ENCODE measurements at regions not wholly inside any gene's neighbourhood (a gene's known extent, or its start where the extent isn't known, plus 50 kb on each side); places are given as distances from the start of the nearest gene placed in this dataset.

- TF ChIP-seq CTCF (IDR thresholded peaks at IDR 0.05; ENCODE audit: control extremely low read depth, extremely low read depth): no peak
- Histone ChIP-seq H3K27ac (ENCODE audit: low read depth in 1 of 2, low read length in 1 of 2) (no peak overlapping the region), H3K4me3 (no peak overlapping the region), H3K9ac (ENCODE audit: insufficient read depth in 1 of 2, low read length in 2 of 2) (no peak overlapping the region), H3K36me3 (ENCODE audit: control insufficient read depth in 4 of 4, insufficient read depth in 4 of 4, low read length in 4 of 4) (no peaks in the 10 kb centered on the region), H3K9me3 (ENCODE audit: control insufficient read depth in 4 of 4, insufficient read depth in 3 of 4, low read length in 3 of 4) (peaks cover 0 to 4% (median 0%) of the 10 kb centered on the region in 4 donors), H3K27me3 (ENCODE audit: control insufficient read depth in 3 of 3, insufficient read depth in 3 of 3, low read length in 2 of 3) (no peaks in the 10 kb centered on the region), H3K4me1 (ENCODE audit: control insufficient read depth in 5 of 5, insufficient read depth in 5 of 5, low read length in 5 of 5) (peaks cover 0 to 2% (median 0%) of the 10 kb centered on the region in 5 donors)
- no peak for DNase-seq
- 53 to 56% methylated on average over 2 of the region's 2 CpGs for WGBS, 2 donors
- ATAC-seq (ENCODE audit: insufficient read depth, low FRiP score): no peak
Measured at GRCh38 chr10:105727131-105727530, 1086.0 kb downstream of the SORCS3 start.

GRCh38 chr10:105726149-105726548, 1085.1 kb downstream of the SORCS3 start:
- no peak overlapping the region for H3K9ac ChIP-seq (ENCODE audit: insufficient read depth in 1 of 2, low read length in 2 of 2)
- DNase-seq (no peak), ATAC-seq (ENCODE audit: insufficient read depth, low FRiP score) (no peak)
- no peak for TF ChIP-seq CTCF (IDR thresholded peaks at IDR 0.05; ENCODE audit: control extremely low read depth, extremely low read depth)
- no peaks in the 10 kb centered on the region for H3K36me3 ChIP-seq (ENCODE audit: control insufficient read depth in 4 of 4, insufficient read depth in 4 of 4, low read length in 4 of 4)
- peaks cover 0 to 2% (median 0%) of the 10 kb centered on the region in 5 donors for H3K4me1 ChIP-seq (ENCODE audit: control insufficient read depth in 5 of 5, insufficient read depth in 5 of 5, low read length in 5 of 5)
- WGBS, 2 donors: 64 to 86% methylated on average over 3 of the region's 3 CpGs
- peaks cover 0 to 4% (median 0%) of the 10 kb centered on the region in 4 donors for H3K9me3 ChIP-seq (ENCODE audit: control insufficient read depth in 4 of 4, insufficient read depth in 3 of 4, low read length in 3 of 4)
- no peaks in the 10 kb centered on the region for H3K27me3 ChIP-seq (ENCODE audit: control insufficient read depth in 3 of 3, insufficient read depth in 3 of 3, low read length in 2 of 3)
- no peak overlapping the region for H3K27ac ChIP-seq (ENCODE audit: low read depth in 1 of 2, low read length in 1 of 2)
- no peak overlapping the region for H3K4me3 ChIP-seq

GRCh38 chr10:105725007-105725406, 1083.9 kb downstream of the SORCS3 start:
- H3K4me3 ChIP-seq: no peak overlapping the region
- H3K9me3 ChIP-seq (ENCODE audit: control insufficient read depth in 4 of 4, insufficient read depth in 3 of 4, low read length in 3 of 4): peaks cover 0 to 4% (median 0%) of the 10 kb centered on the region in 4 donors
- no peaks in the 10 kb centered on the region for H3K27me3 ChIP-seq (ENCODE audit: control insufficient read depth in 3 of 3, insufficient read depth in 3 of 3, low read length in 2 of 3)
- ATAC-seq (ENCODE audit: insufficient read depth, low FRiP score): no peak
- no peak for DNase-seq
- no peaks in the 10 kb centered on the region for H3K36me3 ChIP-seq (ENCODE audit: control insufficient read depth in 4 of 4, insufficient read depth in 4 of 4, low read length in 4 of 4)
- H3K9ac ChIP-seq (ENCODE audit: insufficient read depth in 1 of 2, low read length in 2 of 2): no peak overlapping the region
- H3K4me1 ChIP-seq (ENCODE audit: control insufficient read depth in 5 of 5, insufficient read depth in 5 of 5, low read length in 5 of 5): peaks cover 0 to 2% (median 0%) of the 10 kb centered on the region in 5 donors
- TF ChIP-seq CTCF (IDR thresholded peaks at IDR 0.05; ENCODE audit: control extremely low read depth, extremely low read depth): no peak
- WGBS, 2 donors: 77 to 85% methylated on average over 8 of the region's 8 CpGs
- H3K27ac ChIP-seq (ENCODE audit: low read depth in 1 of 2, low read length in 1 of 2): no peak overlapping the region

Measured in lung (tissue), 11 donors.